IMR-90 (cell line): ENCODE measurements at regions not wholly inside any gene's neighbourhood (a gene's known extent, or its start where the extent isn't known, plus 50 kb on each side); places are given as distances from the start of the nearest gene placed in this dataset.

Experiments used
- BHLHE40 ChIP-seq: fragments of 150-350 bp; IDR thresholded peaks from 2 replicates; pipeline ENCODE4 v1.6.1; 2016; ENCODE audit warnings: mild to moderate bottlenecking, low read depth, low read length
- CEBPB ChIP-seq: IDR thresholded peaks from 2 replicates; pipeline ENCODE4 v1.6.1; 2012; ENCODE audit warnings: low read depth, low read length, improper control_type of control experiment
- FOS ChIP-seq: fragments of 150-350 bp; IDR thresholded peaks from 2 replicates; pipeline ENCODE4 v1.6.1; 2016; ENCODE audit warnings: low read depth, low read length
- MAFK ChIP-seq: IDR thresholded peaks from 2 replicates; pipeline ENCODE4 v1.6.1; 2012; ENCODE audit warnings: low read depth, low read length, improper control_type of control experiment
- MAZ ChIP-seq: IDR thresholded peaks from 2 replicates; pipeline ENCODE4 v1.6.1; 2012; ENCODE audit warnings: low read depth, mild to moderate bottlenecking, low read length, improper control_type of control experiment, moderate library complexity, borderline replicate concordance
- POLR2A ChIP-seq: IDR thresholded peaks from 2 replicates; pipeline ENCODE4 v1.6.1; 2012; ENCODE audit warnings: mild to moderate bottlenecking, low read depth, low read length
- RAD21 ChIP-seq: IDR thresholded peaks from 2 replicates; pipeline ENCODE4 v1.6.1; 2012; ENCODE audit warnings: low read length, improper control_type of control experiment
- RCOR1 ChIP-seq: IDR thresholded peaks from 2 replicates; pipeline ENCODE4 v1.6.1; 2012; ENCODE audit warnings: mild to moderate bottlenecking, low read length, improper control_type of control experiment; ENCODE audit not compliant: insufficient replicate concordance
- RFX5 ChIP-seq: IDR thresholded peaks from 2 replicates; pipeline ENCODE4 v1.8.0; 2012; ENCODE audit warnings: low read depth, mild to moderate bottlenecking, low read length, moderate library complexity
- USF2 ChIP-seq: fragments of 150-350 bp; IDR thresholded peaks from 2 replicates; pipeline ENCODE4 v1.6.1; 2017; ENCODE audit warnings: mild to moderate bottlenecking, antibody characterized with exemption, low read length, low read depth
- TF ChIP-seq, protein P1 (sequence below): conservative IDR thresholded peaks from 2 replicates; pipeline ENCODE4 v1.5.1; 2012; ENCODE audit warnings: mild to moderate bottlenecking, low read depth, low read length, improper control_type of control experiment
- TF ChIP-seq, protein P2 (sequence below): fragments of 150-350 bp; IDR thresholded peaks from 2 replicates; pipeline ENCODE4 v1.6.1; 2016; ENCODE audit warnings: low read depth, mild to moderate bottlenecking, low read length, moderate library complexity, borderline replicate concordance

DNA sequence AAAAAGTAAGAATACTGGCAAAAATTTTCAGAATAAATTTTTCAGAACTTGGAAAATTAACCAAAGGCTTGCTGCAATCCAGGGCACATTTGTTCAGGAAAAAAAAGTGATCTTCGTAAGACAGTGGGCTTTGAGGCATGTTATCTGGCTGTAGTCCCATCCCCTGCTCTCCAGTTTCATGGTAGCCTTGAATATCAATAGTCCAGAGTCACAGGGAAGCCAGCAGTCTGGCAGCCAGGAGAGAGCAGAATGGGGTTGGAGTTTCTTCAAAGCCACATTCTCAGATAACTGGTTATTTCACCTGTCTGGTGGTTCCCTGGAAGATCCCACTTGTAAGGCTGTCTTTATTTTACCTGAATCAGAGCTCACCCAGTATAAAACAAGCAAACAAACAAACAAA is 669.3 kb downstream of the MATN1 start:
- TF ChIP-seq, protein P1, sequence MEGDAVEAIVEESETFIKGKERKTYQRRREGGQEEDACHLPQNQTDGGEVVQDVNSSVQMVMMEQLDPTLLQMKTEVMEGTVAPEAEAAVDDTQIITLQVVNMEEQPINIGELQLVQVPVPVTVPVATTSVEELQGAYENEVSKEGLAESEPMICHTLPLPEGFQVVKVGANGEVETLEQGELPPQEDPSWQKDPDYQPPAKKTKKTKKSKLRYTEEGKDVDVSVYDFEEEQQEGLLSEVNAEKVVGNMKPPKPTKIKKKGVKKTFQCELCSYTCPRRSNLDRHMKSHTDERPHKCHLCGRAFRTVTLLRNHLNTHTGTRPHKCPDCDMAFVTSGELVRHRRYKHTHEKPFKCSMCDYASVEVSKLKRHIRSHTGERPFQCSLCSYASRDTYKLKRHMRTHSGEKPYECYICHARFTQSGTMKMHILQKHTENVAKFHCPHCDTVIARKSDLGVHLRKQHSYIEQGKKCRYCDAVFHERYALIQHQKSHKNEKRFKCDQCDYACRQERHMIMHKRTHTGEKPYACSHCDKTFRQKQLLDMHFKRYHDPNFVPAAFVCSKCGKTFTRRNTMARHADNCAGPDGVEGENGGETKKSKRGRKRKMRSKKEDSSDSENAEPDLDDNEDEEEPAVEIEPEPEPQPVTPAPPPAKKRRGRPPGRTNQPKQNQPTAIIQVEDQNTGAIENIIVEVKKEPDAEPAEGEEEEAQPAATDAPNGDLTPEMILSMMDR: no peak
- TF ChIP-seq MAFK (no peak), RAD21 (no peak), FOS (no peak), POLR2A (no peak), RFX5 (no peak), MAZ (no peak), RCOR1 (no peak), USF2 (no peak), CEBPB (no peak), BHLHE40 (no peak)
- TF ChIP-seq, protein P2, sequence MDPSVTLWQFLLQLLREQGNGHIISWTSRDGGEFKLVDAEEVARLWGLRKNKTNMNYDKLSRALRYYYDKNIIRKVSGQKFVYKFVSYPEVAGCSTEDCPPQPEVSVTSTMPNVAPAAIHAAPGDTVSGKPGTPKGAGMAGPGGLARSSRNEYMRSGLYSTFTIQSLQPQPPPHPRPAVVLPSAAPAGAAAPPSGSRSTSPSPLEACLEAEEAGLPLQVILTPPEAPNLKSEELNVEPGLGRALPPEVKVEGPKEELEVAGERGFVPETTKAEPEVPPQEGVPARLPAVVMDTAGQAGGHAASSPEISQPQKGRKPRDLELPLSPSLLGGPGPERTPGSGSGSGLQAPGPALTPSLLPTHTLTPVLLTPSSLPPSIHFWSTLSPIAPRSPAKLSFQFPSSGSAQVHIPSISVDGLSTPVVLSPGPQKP: no peak
